K562 (cell line): ENCODE measurements at regions not wholly inside any gene's neighbourhood (a gene's known extent, or its start where the extent isn't known, plus 50 kb on each side); places are given as distances from the start of the nearest gene placed in this dataset.

Experiments used
- ATAC-seq: fragments of 200-7000 bp; cut with Tn5 transposase; 3 replicates; pipeline ENCODE4 v1.9.1; 2020; ENCODE audit warnings: moderate library complexity
- BruUV-seq: library from RNA; stranded (reverse); fragments of 400-500 nt; replicated peaks from 2 replicates; lab custom pipeline; 2021; lab: Mats Ljungman, UMichigan
- CTCF ChIA-PET: fragments of 300-600 bp; formaldehyde crosslinking; extraction: SDS; loops from one replicate; lab custom pipeline; 2021; ENCODE audit warnings: low intra/inter-chr PET ratio; lab: Yijun Ruan, JAX
- POLR2A ChIA-PET: fragments of 300-600, 350-650 bp; sonication (Branson Sonifier 250); formaldehyde crosslinking; extraction: SDS; loops from one replicate; lab custom pipeline; 2021; ENCODE audit warnings: antibody characterized with exemption, inconsistent platforms; lab: Yijun Ruan, JAX
- DNase-seq, 4 experiments: peaks; one replicate each; pipeline versions ENCODE4 v3.0.0 to v3.0.0-alpha.2; 2011 to 2018; ENCODE audit warnings: low spot score in 3 of 4, mixed read lengths in 3 of 4; ENCODE audit errors: extremely low read depth in 1 of 4
- FAIRE-seq: peaks from 2 replicates; lab custom pipeline; 2011; peaks lifted over from hg19 to GRCh38; lab: Jason Lieb, UNC
- H2AFZ ChIP-seq: 2 replicates; pipeline ENCODE4 v1.6.0; 2011; ENCODE audit warnings: low read depth, low read length, control low read depth, inconsistent platforms
- H3K27ac ChIP-seq: fragments of 200-600 bp; 3 replicates; pipeline ENCODE4 v1.8.0; 2011; ENCODE audit warnings: low read depth, mild to moderate bottlenecking, control low read depth, inconsistent platforms, low read length, moderate library complexity, mixed read lengths; ENCODE audit errors: extremely low read depth
- H3K27me3 ChIP-seq, 2 experiments: fragments of 300-600 bp in 1 of 2; 2 replicates in 1 of 2; 3 replicates in 1 of 2; pipeline versions ENCODE4 v1.6.0 to v1.8.0; 2011; ENCODE audit warnings: inconsistent platforms in 2 of 2, low read length in 2 of 2, mild to moderate bottlenecking in 1 of 2, mixed read lengths in 1 of 2, moderate library complexity in 1 of 2; ENCODE audit not compliant: control insufficient read depth in 2 of 2, insufficient read depth in 2 of 2
- H3K36me3 ChIP-seq: fragments of 300-600 bp; 3 replicates; pipeline ENCODE4 v1.8.0; 2011; ENCODE audit warnings: mild to moderate bottlenecking, low read length, inconsistent platforms; ENCODE audit not compliant: control insufficient read depth, insufficient read depth
- H3K4me1 ChIP-seq, 2 experiments: fragments of 200-600 bp in 1 of 2; replicated peaks in 1 of 2; 2 replicates in 1 of 2; 3 replicates in 1 of 2; pipeline versions ENCODE4 v1.5.1 to v1.8.0; 2011; ENCODE audit warnings: inconsistent platforms in 2 of 2, low read length in 2 of 2, mild to moderate bottlenecking in 1 of 2, mixed read lengths in 1 of 2, moderate library complexity in 1 of 2; ENCODE audit not compliant: control insufficient read depth in 2 of 2, insufficient read depth in 2 of 2
- H3K4me2 ChIP-seq: 2 replicates; pipeline ENCODE4 v1.6.1; 2011; ENCODE audit warnings: low read length, control low read depth, inconsistent platforms, mixed read lengths; ENCODE audit not compliant: insufficient read depth
- H3K4me3 ChIP-seq: fragments of 200-600 bp; sonication (generic), shearing (Covaris generic); 2 replicates; pipeline ENCODE4 v1.5.1; 2016; ENCODE audit warnings: control low read depth, inconsistent platforms
- H3K79me2 ChIP-seq: fragments of 200-600 bp; 3 replicates; pipeline ENCODE4 v1.8.0; 2011; ENCODE audit warnings: low read length, inconsistent platforms; ENCODE audit not compliant: control insufficient read depth, insufficient read depth
- H3K9ac ChIP-seq, 2 experiments: 2 replicates each; pipeline versions ENCODE4 v1.6.0 to v1.6.1; 2011; ENCODE audit warnings: low read depth in 2 of 2, low read length in 2 of 2, control low read depth in 1 of 2, inconsistent platforms in 1 of 2, mild to moderate bottlenecking in 1 of 2, mixed read lengths in 1 of 2; ENCODE audit not compliant: insufficient read depth in 1 of 2
- H3K9me1 ChIP-seq: one replicate; pipeline ENCODE4 v1.6.0; 2011; ENCODE audit warnings: inconsistent platforms, mild to moderate bottlenecking, low read length, moderate library complexity; ENCODE audit not compliant: control insufficient read depth, insufficient read depth
- H3K9me3 ChIP-seq: replicated peaks from 2 replicates; pipeline ENCODE4 v1.5.1; 2011; ENCODE audit warnings: low read depth, low read length, inconsistent platforms; ENCODE audit not compliant: control insufficient read depth, insufficient read depth
- H4K20me1 ChIP-seq: replicated peaks from 2 replicates; pipeline ENCODE4 v1.6.1; 2011; ENCODE audit warnings: low read length, inconsistent platforms, mixed read lengths; ENCODE audit not compliant: control insufficient read depth, insufficient read depth
- ARID1B ChIP-seq: fragments of 450-650 bp; IDR thresholded peaks from 2 replicates; pipeline ENCODE4 v1.6.1; 2016; ENCODE audit warnings: antibody characterized with exemption, mild to moderate bottlenecking, inconsistent platforms
- ARID2 ChIP-seq: fragments of 450-650 bp; IDR thresholded peaks from 2 replicates; pipeline ENCODE4 v1.6.1; 2017; ENCODE audit warnings: antibody characterized with exemption, mild to moderate bottlenecking
- CREBBP ChIP-seq: IDR thresholded peaks from one replicate; pipeline ENCODE4 v1.6.1; 2012; ENCODE audit warnings: low read depth, mild to moderate bottlenecking, control low read depth, inconsistent platforms, low read length
- FOXP1 ChIP-seq: sonication (generic); formaldehyde crosslinking; IDR thresholded peaks from 2 replicates; pipeline ENCODE4 v1.8.0; 2022; ENCODE audit warnings: mild to moderate bottlenecking, missing genetic modification reagents
- HDAC3 ChIP-seq: fragments of 450-650 bp; IDR thresholded peaks from 2 replicates; pipeline ENCODE4 v1.6.1; 2018; ENCODE audit warnings: borderline replicate concordance, mild to moderate bottlenecking, moderate library complexity; ENCODE audit not compliant: partially characterized antibody
- IFI16 ChIP-seq: fragments of 250-450 bp; sonication (Bioruptor Pico); IDR thresholded peaks from 2 replicates; pipeline ENCODE4 v2.1.2; 2022; ENCODE audit warnings: mild to moderate bottlenecking, inconsistent platforms
- IRF2 ChIP-seq: sonication (generic); formaldehyde crosslinking; IDR thresholded peaks from 2 replicates; pipeline ENCODE4 v1.8.1; 2022; ENCODE audit warnings: mild to moderate bottlenecking, missing genetic modification reagents
- KLF16 ChIP-seq: IDR thresholded peaks from 2 replicates; pipeline ENCODE4 v1.6.1; 2016; ENCODE audit warnings: antibody characterized with exemption
- PCBP1 ChIP-seq: fragments of 200-400 bp; formaldehyde crosslinking; IDR thresholded peaks from 2 replicates; pipeline ENCODE4 v1.6.1; 2018; ENCODE audit warnings: mild to moderate bottlenecking, low read depth, low read length; ENCODE audit not compliant: poor library complexity, severe bottlenecking
- TAF15 ChIP-seq: fragments of 200-400 bp; formaldehyde crosslinking; IDR thresholded peaks from 2 replicates; pipeline ENCODE4 v1.6.1; 2017; ENCODE audit warnings: mild to moderate bottlenecking, low read depth, low read length, moderate library complexity
- TAF7 ChIP-seq: fragments of 450-650 bp; IDR thresholded peaks from 2 replicates; pipeline ENCODE4 v1.6.1; 2016; ENCODE audit warnings: missing genetic modification characterization, missing compliant biosample characterization
- TRIM28 ChIP-seq: fragments of 450-650 bp; IDR thresholded peaks from 2 replicates; pipeline ENCODE4 v1.6.1; 2017
- ZNF274 ChIP-seq: IDR thresholded peaks from 2 replicates; pipeline ENCODE4 v1.6.1; 2011; ENCODE audit warnings: low read depth, mild to moderate bottlenecking, low read length, moderate library complexity, borderline replicate concordance
- ZNF431 ChIP-seq: sonication (generic); formaldehyde crosslinking; IDR thresholded peaks from 2 replicates; pipeline ENCODE4 v1.8.0; 2022; ENCODE audit warnings: mild to moderate bottlenecking, missing genetic modification reagents
- ZNF589 ChIP-seq: fragments of 200-800 bp; sonication (Bioruptor generic); IDR thresholded peaks from 2 replicates; pipeline ENCODE4 v1.6.1; 2016; ENCODE audit warnings: low read depth, missing genetic modification characterization, missing compliant biosample characterization
- ZNF778 ChIP-seq: fragments of 450-650 bp; formaldehyde crosslinking; IDR thresholded peaks from 2 replicates; pipeline ENCODE4 v1.4.0; 2020; ENCODE audit warnings: mild to moderate bottlenecking, moderate library complexity
- ZSCAN32 ChIP-seq: fragments of 450-650 bp; formaldehyde crosslinking; IDR thresholded peaks from 2 replicates; pipeline ENCODE4 v1.4.0; 2020; ENCODE audit warnings: mild to moderate bottlenecking, moderate library complexity
- WGBS: fragments of 100-300 bp; shearing (Covaris generic); methylation state at CpG from one replicate; pipeline ENCODE4 v1.1.6; 2016; ENCODE audit warnings: low coverage, mixed read lengths; ENCODE audit not compliant: insufficient coverage; ENCODE audit errors: missing lambda C conversion rate; 5-methylcytosine and 5-hydroxymethylcytosine counted together
- in situ Hi-C: fragments of 300-500 bp; cut with MboI; formaldehyde crosslinking; loops from 4 replicates; pipeline ENCODE4 v1.15.0; 2018; ENCODE audit warnings: inconsistent platforms, mixed read lengths
- intact Hi-C: fragments of 100-400 bp; cut with micrococcal nuclease; formaldehyde crosslinking; loops from 2 replicates; pipeline ENCODE4 v1.14.2; 2022
- TF ChIP-seq, protein P1 (sequence below): fragments of 250-450 bp; sonication (Bioruptor Pico); IDR thresholded peaks from 2 replicates; pipeline ENCODE4 v1.5.0; 2020; ENCODE audit warnings: mild to moderate bottlenecking
- TF ChIP-seq, protein P2 (sequence below): sonication (generic); formaldehyde crosslinking; IDR thresholded peaks from 2 replicates; pipeline ENCODE4 v1.8.0; 2022; ENCODE audit warnings: missing genetic modification reagents, mild to moderate bottlenecking, borderline replicate concordance

GRCh38 chr4:137881641-137882040 is 349.3 kb upstream of the PCDH18 start:
- no peaks in the 10 kb centered on the region for H3K79me2 ChIP-seq
- ATAC-seq (no peak), DNase-seq (no peak), FAIRE-seq (no peak)
- ChIA-PET POLR2A (no interaction called here), CTCF (no interaction called here)
- intact Hi-C loops (no loop called here), in situ Hi-C loops (no loop called here)
- no TSS peak for BruUV-seq
- no peak overlapping the region for H3K4me2 ChIP-seq
- 3% methylated on average over 4 of the region's 4 CpGs for WGBS
- H3K9me1 ChIP-seq: no peaks in the 10 kb centered on the region
- H2AFZ ChIP-seq: no peak overlapping the region
- no peak overlapping the region for H3K9ac ChIP-seq
- no peaks in the 10 kb centered on the region for H3K4me1 ChIP-seq
- H3K36me3 ChIP-seq: no peaks in the 10 kb centered on the region
- no peaks in the 10 kb centered on the region for H3K9me3 ChIP-seq
- no peaks in the 10 kb centered on the region for H4K20me1 ChIP-seq
- no peaks in the 10 kb centered on the region for H3K27me3 ChIP-seq
- H3K4me3 ChIP-seq: no peak overlapping the region
- no peak overlapping the region for H3K27ac ChIP-seq
- TF ChIP-seq IFI16 (CRISPR knock-in tag) (no peak), ARID2 (no peak), ZNF778 (CRISPR knock-in tag) (no peak), ZNF431 (CRISPR knock-in tag) (no peak), ZSCAN32 (CRISPR knock-in tag) (no peak), CREBBP (no peak), PCBP1 (no peak), ZNF589 (CRISPR knock-in tag) (no peak), TAF7 (tag) (no peak), KLF16 (no peak), TAF15 (no peak), HDAC3 (no peak), IRF2 (CRISPR knock-in tag) (no peak), ARID1B (no peak), FOXP1 (CRISPR knock-in tag) (no peak), TRIM28 (no peak), ZNF274 (no peak)
- TF ChIP-seq, protein P1, sequence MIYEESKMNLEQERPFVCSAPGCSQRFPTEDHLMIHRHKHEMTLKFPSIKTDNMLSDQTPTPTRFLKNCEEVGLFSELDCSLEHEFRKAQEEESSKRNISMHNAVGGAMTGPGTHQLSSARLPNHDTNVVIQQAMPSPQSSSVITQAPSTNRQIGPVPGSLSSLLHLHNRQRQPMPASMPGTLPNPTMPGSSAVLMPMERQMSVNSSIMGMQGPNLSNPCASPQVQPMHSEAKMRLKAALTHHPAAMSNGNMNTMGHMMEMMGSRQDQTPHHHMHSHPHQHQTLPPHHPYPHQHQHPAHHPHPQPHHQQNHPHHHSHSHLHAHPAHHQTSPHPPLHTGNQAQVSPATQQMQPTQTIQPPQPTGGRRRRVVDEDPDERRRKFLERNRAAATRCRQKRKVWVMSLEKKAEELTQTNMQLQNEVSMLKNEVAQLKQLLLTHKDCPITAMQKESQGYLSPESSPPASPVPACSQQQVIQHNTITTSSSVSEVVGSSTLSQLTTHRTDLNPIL: no peak
- TF ChIP-seq, protein P2, sequence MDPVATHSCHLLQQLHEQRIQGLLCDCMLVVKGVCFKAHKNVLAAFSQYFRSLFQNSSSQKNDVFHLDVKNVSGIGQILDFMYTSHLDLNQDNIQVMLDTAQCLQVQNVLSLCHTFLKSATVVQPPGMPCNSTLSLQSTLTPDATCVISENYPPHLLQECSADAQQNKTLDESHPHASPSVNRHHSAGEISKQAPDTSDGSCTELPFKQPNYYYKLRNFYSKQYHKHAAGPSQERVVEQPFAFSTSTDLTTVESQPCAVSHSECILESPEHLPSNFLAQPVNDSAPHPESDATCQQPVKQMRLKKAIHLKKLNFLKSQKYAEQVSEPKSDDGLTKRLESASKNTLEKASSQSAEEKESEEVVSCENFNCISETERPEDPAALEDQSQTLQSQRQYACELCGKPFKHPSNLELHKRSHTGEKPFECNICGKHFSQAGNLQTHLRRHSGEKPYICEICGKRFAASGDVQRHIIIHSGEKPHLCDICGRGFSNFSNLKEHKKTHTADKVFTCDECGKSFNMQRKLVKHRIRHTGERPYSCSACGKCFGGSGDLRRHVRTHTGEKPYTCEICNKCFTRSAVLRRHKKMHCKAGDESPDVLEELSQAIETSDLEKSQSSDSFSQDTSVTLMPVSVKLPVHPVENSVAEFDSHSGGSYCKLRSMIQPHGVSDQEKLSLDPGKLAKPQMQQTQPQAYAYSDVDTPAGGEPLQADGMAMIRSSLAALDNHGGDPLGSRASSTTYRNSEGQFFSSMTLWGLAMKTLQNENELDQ (CRISPR knock-in tag): no peak
